ENCODE measurements at regions not wholly inside any gene's neighbourhood (a gene's known extent, or its start where the extent isn't known, plus 50 kb on each side); places are given as distances from the start of the nearest gene placed in this dataset.

DNA sequence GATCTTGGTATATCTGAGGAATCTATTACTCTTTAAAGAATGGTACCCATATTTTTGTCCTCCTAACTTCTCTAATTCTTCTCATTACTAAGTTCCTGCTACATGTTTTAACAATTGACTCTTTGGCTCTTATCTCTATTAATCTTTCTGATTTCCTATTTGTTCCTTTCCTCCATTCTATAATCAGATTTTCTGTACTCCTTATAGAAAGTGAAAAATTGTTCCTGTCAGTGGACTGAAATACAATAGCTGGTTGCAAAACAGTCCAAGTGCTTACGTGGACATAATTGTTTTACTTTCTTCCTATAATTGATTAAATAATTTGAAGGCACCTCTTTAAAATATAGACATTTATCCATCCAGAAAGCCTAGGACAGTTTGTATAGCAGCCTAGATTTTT is 86.7 kb upstream of the PTHLH start:
- no peaks in the 10 kb centered on the region for H3K27me3 ChIP-seq
- no peak overlapping the region for H3K27ac ChIP-seq
- TF ChIP-seq, protein P1, sequence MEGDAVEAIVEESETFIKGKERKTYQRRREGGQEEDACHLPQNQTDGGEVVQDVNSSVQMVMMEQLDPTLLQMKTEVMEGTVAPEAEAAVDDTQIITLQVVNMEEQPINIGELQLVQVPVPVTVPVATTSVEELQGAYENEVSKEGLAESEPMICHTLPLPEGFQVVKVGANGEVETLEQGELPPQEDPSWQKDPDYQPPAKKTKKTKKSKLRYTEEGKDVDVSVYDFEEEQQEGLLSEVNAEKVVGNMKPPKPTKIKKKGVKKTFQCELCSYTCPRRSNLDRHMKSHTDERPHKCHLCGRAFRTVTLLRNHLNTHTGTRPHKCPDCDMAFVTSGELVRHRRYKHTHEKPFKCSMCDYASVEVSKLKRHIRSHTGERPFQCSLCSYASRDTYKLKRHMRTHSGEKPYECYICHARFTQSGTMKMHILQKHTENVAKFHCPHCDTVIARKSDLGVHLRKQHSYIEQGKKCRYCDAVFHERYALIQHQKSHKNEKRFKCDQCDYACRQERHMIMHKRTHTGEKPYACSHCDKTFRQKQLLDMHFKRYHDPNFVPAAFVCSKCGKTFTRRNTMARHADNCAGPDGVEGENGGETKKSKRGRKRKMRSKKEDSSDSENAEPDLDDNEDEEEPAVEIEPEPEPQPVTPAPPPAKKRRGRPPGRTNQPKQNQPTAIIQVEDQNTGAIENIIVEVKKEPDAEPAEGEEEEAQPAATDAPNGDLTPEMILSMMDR (IDR thresholded peaks at IDR 0.05 in 4 of 5, conservative IDR thresholded peaks at IDR 0.05 in 1 of 5), result no peak
- TF ChIP-seq POLR2A (IDR thresholded peaks at IDR 0.05), result no peak
- intact Hi-C loops (cut with DNase I; ENCODE audit: low total_unique reads), result no loop called here
- ATAC-seq, result no peak
- no peaks in the 10 kb centered on the region for H3K9me3 ChIP-seq
- H3K36me3 ChIP-seq, result no peaks in the 10 kb centered on the region
- in situ Hi-C loops (cut with MboI; ENCODE audit: low sequenced_read_pairs in 4 of 4), result no loop called here
- H3K4me1 ChIP-seq, result no peaks in the 10 kb centered on the region
- no peak overlapping the region for H3K4me3 ChIP-seq
- DNase-seq, result no peak

DNA sequence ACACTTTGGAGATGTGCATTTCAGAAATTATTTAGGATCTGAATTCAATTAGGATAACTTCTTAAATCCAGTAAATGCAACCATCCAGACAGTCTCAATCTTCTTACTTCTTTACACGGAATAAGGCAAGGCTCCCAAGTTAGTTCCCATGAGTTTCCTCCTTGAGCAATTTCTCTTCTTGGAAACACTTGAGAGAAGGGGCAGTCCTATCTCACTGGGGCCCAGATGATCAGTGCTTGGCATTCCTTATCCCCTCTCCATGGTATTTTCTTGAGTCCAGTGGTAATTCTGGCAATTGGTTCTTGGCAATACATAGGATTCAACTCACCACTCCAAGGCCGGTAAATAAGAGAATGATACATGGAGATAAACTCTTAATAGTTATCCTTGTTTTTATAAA is 87.1 kb upstream of the PTHLH start:
- Histone ChIP-seq H3K9me3 (no peaks in the 10 kb centered on the region), H3K4me3 (no peak overlapping the region), H3K27ac (no peak overlapping the region), H3K36me3 (no peaks in the 10 kb centered on the region), H3K27me3 (no peaks in the 10 kb centered on the region), H3K4me1 (no peaks in the 10 kb centered on the region)
- in situ Hi-C loops (cut with MboI; ENCODE audit: low sequenced_read_pairs in 4 of 4) (no loop called here), intact Hi-C loops (cut with DNase I; ENCODE audit: low total_unique reads) (no loop called here)
- DNase-seq (no peak), ATAC-seq (no peak)
- TF ChIP-seq, protein P1 (IDR thresholded peaks at IDR 0.05 in 4 of 5, conservative IDR thresholded peaks at IDR 0.05 in 1 of 5), result no peak
- no peak for TF ChIP-seq POLR2A (IDR thresholded peaks at IDR 0.05)

DNA sequence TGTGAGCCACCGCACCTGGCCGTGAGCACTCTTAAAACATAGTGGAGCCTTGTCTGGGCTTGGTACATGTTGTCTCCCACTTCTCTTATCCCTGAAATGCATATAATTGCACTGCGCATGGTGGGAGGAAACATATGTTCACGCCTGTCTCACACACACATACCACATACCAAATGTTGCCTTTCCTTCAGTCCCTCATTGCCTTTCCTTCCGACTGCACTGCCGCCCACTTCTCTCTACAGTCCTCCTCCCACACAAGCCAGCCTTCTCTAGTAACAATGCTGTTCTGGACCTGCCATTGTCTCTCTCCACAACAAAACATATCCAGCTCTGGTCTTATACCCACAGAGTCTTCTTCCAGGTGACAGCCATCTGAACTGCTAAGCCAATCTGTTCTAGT is 88.3 kb upstream of the PTHLH start:
- Histone ChIP-seq H3K27me3 (no peaks in the 10 kb centered on the region), H3K36me3 (no peaks in the 10 kb centered on the region), H3K9me3 (no peaks in the 10 kb centered on the region), H3K27ac (no peak overlapping the region), H3K4me1 (no peaks in the 10 kb centered on the region), H3K4me3 (no peak overlapping the region)
- in situ Hi-C loops (cut with MboI; ENCODE audit: low sequenced_read_pairs in 4 of 4) (no loop called here), intact Hi-C loops (cut with DNase I; ENCODE audit: low total_unique reads) (no loop called here)
- TF ChIP-seq, protein P1 (IDR thresholded peaks at IDR 0.05 in 4 of 5, conservative IDR thresholded peaks at IDR 0.05 in 1 of 5), result no peak
- TF ChIP-seq POLR2A (IDR thresholded peaks at IDR 0.05), result no peak
- DNase-seq (no peak), ATAC-seq (no peak)

DNA sequence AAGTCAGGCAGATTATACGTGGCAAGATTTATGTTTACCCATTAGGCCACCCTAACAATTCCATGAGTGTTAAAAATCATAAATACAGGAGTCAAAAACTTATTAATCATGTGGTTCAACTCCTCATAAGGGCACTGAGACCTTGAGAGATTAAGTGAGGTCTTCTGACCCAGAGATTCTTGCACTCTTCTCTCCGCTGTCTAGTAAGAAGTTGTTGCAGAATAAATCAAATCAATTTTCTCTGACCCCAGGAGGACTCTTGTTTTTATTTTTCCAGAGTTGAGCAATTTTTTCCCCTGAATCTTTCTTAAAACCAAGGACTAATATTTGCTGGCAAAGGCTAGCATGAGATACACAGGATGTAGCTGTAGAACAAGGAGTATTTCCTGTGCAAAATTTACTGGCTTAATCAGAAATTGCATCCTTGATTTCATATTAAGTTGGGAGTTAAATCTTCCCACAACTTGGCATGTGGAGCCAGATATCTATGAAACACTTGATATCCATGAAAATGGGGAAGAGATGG is 90.9 kb upstream of the PTHLH start:
- TF ChIP-seq, protein P1 (IDR thresholded peaks at IDR 0.05 in 4 of 5, conservative IDR thresholded peaks at IDR 0.05 in 1 of 5), result no peak
- TF ChIP-seq POLR2A (IDR thresholded peaks at IDR 0.05), result no peak
- ATAC-seq (no peak), DNase-seq (no peak)
- in situ Hi-C loops (cut with MboI; ENCODE audit: low sequenced_read_pairs in 4 of 4), result no loop called here
- intact Hi-C loops (cut with DNase I; ENCODE audit: low total_unique reads), result no loop called here
- H3K27me3 ChIP-seq, result no peaks in the 10 kb centered on the region
- H3K27ac ChIP-seq, result no peak overlapping the region
- H3K9me3 ChIP-seq, result no peaks in the 10 kb centered on the region
- H3K36me3 ChIP-seq, result no peaks in the 10 kb centered on the region
- H3K4me1 ChIP-seq, result no peaks in the 10 kb centered on the region
- no peak overlapping the region for H3K4me3 ChIP-seq

DNA sequence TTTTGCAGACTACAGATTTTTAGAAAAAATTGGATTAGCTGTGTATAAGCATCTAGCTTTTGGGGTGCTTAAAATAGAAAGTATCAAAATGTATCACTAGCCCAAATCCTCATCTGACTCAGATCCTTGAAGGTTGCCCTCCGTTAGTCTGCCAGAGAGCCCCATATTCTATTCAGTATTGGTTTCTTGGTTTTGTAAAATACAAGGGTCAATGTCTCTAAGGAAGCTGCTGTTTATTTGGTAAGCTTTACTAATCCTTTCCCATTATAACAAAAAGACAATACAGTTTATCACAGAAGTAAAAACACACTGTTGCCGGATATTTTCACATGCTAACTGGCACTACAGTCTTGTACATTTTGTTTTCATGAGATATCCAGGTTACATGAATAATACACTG is 92.8 kb upstream of the PTHLH start:
- no peak overlapping the region for H3K4me3 ChIP-seq
- H3K4me1 ChIP-seq, result no peaks in the 10 kb centered on the region
- no peak for TF ChIP-seq POLR2A (IDR thresholded peaks at IDR 0.05)
- ATAC-seq (no peak), DNase-seq (no peak)
- in situ Hi-C loops (cut with MboI; ENCODE audit: low sequenced_read_pairs in 4 of 4) (no loop called here), intact Hi-C loops (cut with DNase I; ENCODE audit: low total_unique reads) (no loop called here)
- H3K27ac ChIP-seq, result no peak overlapping the region
- H3K27me3 ChIP-seq, result no peaks in the 10 kb centered on the region
- no peaks in the 10 kb centered on the region for H3K36me3 ChIP-seq
- H3K9me3 ChIP-seq, result no peaks in the 10 kb centered on the region
